GM21447 (cell line): ENCODE measurements at regions not wholly inside any gene's neighbourhood (a gene's known extent, or its start where the extent isn't known, plus 50 kb on each side); places are given as distances from the start of the nearest gene placed in this dataset.
"Not testable (repeated sequence)": the region's sequence is repeated elsewhere in the genome, so short reads cannot be mapped to it uniquely, and the experiment has no call there.

Experiments used
- ATAC-seq: cut with Tn5 transposase; IDR thresholded peaks from one replicate; pipeline ENCODE4 v1.9.1; 2021; ENCODE audit not compliant: unreplicated experiment

- ATAC-seq: no peak
These were observed 137.5 kb downstream of the FAM76B start for GRCh38 chr11:95652002-95652472.

GRCh38 chr11:95650276-95650675 is 139.3 kb downstream of the FAM76B start:
- no peak for ATAC-seq

- ATAC-seq: no peak
These were observed 141.7 kb downstream of the FAM76B start for GRCh38 chr11:95647871-95648270.

GRCh38 chr11:95647355-95647754 is 142.2 kb downstream of the FAM76B start:
- ATAC-seq: no peak

- peak; percentile 100 for ATAC-seq
These were observed 148.1 kb downstream of the FAM76B start for GRCh38 chr11:95641495-95641894.

GRCh38 chr11:95638501-95638900 is 151.1 kb downstream of the FAM76B start:
- ATAC-seq: no peak

- no peak for ATAC-seq
These were observed 164.2 kb downstream of the FAM76B start for GRCh38 chr11:95625164-95625900.

- no peak for ATAC-seq
These were observed 173.3 kb downstream of the FAM76B start for GRCh38 chr11:95616256-95616804.

- no peak for ATAC-seq
These were observed 177.8 kb downstream of the FAM76B start for GRCh38 chr11:95611827-95612226.

- ATAC-seq: not testable (repeated sequence)
These were observed 179.4 kb downstream of the FAM76B start for GRCh38 chr11:95610185-95610584.

- ATAC-seq: no peak
These were observed 181.5 kb downstream of the FAM76B start for GRCh38 chr11:95608093-95608492.

GRCh38 chr11:95606824-95607223 is 182.8 kb downstream of the FAM76B start:
- no peak for ATAC-seq

- no peak for ATAC-seq
These were observed 184.2 kb downstream of the FAM76B start for GRCh38 chr11:95605271-95605940.

- ATAC-seq: no peak
These were observed 189.5 kb downstream of the FAM76B start for GRCh38 chr11:95599959-95600586.

GRCh38 chr11:95595973-95596489 is 193.6 kb downstream of the FAM76B start:
- ATAC-seq: no peak

GRCh38 chr11:95595541-95595940 is 194.0 kb downstream of the FAM76B start:
- ATAC-seq: no peak

GRCh38 chr11:95593111-95593510 is 196.5 kb downstream of the FAM76B start:
- ATAC-seq: no peak

- ATAC-seq: no peak
These were observed 197.1 kb downstream of the FAM76B start for GRCh38 chr11:95592471-95592870.

- ATAC-seq: no peak
These were observed 199.5 kb downstream of the FAM76B start for GRCh38 chr11:95589893-95590612.

- no peak for ATAC-seq
These were observed 200.8 kb downstream of the FAM76B start for GRCh38 chr11:95588821-95589220.

- no peak for ATAC-seq
These were observed 202.9 kb downstream of the FAM76B start for GRCh38 chr11:95586661-95587060.
